22Rv1 (cell line): ENCODE measurements at regions not wholly inside any gene's neighbourhood (a gene's known extent, or its start where the extent isn't known, plus 50 kb on each side); places are given as distances from the start of the nearest gene placed in this dataset.

ENCODE experiments used
- ZFX ChIP-seq: fragments of 450-650 bp; IDR thresholded peaks from 2 replicates; pipeline ENCODE4 v1.6.1; 2017; ENCODE audit warnings: antibody characterized with exemption, borderline replicate concordance
- TF ChIP-seq, protein P1 (sequence below): fragments of 450-650 bp; IDR thresholded peaks from 2 replicates; pipeline ENCODE4 v1.5.1; 2017; ENCODE audit warnings: mild to moderate bottlenecking

GRCh38 chr7:155993420-155994278 lies 181.4 kb upstream of the SHH start:
- TF ChIP-seq, protein P1, sequence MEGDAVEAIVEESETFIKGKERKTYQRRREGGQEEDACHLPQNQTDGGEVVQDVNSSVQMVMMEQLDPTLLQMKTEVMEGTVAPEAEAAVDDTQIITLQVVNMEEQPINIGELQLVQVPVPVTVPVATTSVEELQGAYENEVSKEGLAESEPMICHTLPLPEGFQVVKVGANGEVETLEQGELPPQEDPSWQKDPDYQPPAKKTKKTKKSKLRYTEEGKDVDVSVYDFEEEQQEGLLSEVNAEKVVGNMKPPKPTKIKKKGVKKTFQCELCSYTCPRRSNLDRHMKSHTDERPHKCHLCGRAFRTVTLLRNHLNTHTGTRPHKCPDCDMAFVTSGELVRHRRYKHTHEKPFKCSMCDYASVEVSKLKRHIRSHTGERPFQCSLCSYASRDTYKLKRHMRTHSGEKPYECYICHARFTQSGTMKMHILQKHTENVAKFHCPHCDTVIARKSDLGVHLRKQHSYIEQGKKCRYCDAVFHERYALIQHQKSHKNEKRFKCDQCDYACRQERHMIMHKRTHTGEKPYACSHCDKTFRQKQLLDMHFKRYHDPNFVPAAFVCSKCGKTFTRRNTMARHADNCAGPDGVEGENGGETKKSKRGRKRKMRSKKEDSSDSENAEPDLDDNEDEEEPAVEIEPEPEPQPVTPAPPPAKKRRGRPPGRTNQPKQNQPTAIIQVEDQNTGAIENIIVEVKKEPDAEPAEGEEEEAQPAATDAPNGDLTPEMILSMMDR: no peak
- no peak for TF ChIP-seq ZFX
